GM12891 (cell line): ENCODE measurements at regions not wholly inside any gene's neighbourhood (a gene's known extent, or its start where the extent isn't known, plus 50 kb on each side); places are given as distances from the start of the nearest gene placed in this dataset.

ENCODE experiments used
- DNase-seq: peaks from one replicate; pipeline ENCODE4 v3.0.0; 2011; ENCODE audit warnings: low spot score; ENCODE audit not compliant: insufficient read length
- FAIRE-seq: peaks from 2 replicates; lab custom pipeline; 2011; peaks lifted over from hg19 to GRCh38; lab: Jason Lieb, UNC
- PAX5 ChIP-seq: IDR thresholded peaks from 2 replicates; pipeline ENCODE4 v1.6.1; 2011; ENCODE audit warnings: low read length, moderate library complexity, mild to moderate bottlenecking; ENCODE audit not compliant: insufficient read depth, severe bottlenecking
- POLR2A ChIP-seq: IDR thresholded peaks from 2 replicates; pipeline ENCODE4 v1.6.1; 2011; ENCODE audit warnings: low read depth, low read length, control low read depth
- POLR2AphosphoS5 ChIP-seq: IDR thresholded peaks from 2 replicates; pipeline ENCODE4 v1.6.1; 2011; ENCODE audit warnings: low read depth, low read length, control low read depth
- POU2F2 ChIP-seq: IDR thresholded peaks from 2 replicates; pipeline ENCODE4 v1.6.1; 2011; ENCODE audit warnings: low read depth, mild to moderate bottlenecking, control low read depth, low read length, moderate library complexity
- SPI1 ChIP-seq: IDR thresholded peaks from 2 replicates; pipeline ENCODE4 v1.6.1; 2011; ENCODE audit warnings: low read depth, low read length, control low read depth
- TAF1 ChIP-seq: IDR thresholded peaks from 2 replicates; pipeline ENCODE4 v1.6.1; 2011; ENCODE audit warnings: low read depth, low read length, control low read depth

DNA sequence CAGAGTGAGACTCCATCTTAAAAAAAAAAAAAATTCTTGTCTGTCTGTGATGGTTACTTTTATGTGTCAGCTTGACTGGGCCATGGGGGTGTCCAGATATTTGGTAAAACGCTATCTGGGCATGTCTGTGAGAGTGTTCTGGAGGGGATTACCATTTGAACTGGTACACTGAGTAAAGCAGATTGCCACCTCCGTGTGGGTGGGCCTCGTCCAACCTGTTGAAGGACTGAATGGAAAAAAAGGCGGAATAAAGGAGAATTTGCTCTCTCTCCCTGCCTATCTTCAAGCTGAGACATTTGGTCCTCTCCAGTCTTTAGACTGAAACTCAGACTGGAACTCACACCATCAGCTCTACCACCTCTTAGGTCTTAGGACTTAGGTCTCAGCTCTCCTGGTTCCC is 82.8 kb downstream of the MIS18A start:
- FAIRE-seq (no peak), DNase-seq (no peak)
- TF ChIP-seq POU2F2 (no peak), POLR2A (no peak), POLR2AphosphoS5 (no peak), SPI1 (no peak), PAX5 (no peak), TAF1 (no peak)

DNA sequence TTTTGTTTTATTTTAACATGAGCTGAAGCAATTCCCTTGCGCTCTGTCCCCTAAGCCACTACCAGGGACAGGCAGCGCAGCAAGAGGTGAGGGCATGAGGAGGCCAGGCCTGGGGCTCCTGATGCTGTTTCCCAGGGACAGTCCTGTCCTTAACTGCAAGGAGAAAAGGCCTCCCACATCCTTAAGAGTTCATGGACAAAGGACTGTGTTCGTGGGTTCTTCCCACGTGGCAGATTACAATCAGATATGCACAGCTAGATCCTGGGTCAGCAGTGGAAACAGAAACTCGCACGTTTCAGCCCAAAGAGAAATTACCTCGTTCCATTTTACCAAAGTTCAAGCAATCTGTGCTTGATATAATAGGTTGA is 85.8 kb downstream of the MIS18A start:
- FAIRE-seq: no peak
- no peak for TF ChIP-seq SPI1
- TF ChIP-seq POLR2A: no peak
- TF ChIP-seq TAF1: no peak
- no peak for TF ChIP-seq POU2F2
- TF ChIP-seq POLR2AphosphoS5: no peak
- no peak for TF ChIP-seq PAX5
- DNase-seq: no peak

DNA sequence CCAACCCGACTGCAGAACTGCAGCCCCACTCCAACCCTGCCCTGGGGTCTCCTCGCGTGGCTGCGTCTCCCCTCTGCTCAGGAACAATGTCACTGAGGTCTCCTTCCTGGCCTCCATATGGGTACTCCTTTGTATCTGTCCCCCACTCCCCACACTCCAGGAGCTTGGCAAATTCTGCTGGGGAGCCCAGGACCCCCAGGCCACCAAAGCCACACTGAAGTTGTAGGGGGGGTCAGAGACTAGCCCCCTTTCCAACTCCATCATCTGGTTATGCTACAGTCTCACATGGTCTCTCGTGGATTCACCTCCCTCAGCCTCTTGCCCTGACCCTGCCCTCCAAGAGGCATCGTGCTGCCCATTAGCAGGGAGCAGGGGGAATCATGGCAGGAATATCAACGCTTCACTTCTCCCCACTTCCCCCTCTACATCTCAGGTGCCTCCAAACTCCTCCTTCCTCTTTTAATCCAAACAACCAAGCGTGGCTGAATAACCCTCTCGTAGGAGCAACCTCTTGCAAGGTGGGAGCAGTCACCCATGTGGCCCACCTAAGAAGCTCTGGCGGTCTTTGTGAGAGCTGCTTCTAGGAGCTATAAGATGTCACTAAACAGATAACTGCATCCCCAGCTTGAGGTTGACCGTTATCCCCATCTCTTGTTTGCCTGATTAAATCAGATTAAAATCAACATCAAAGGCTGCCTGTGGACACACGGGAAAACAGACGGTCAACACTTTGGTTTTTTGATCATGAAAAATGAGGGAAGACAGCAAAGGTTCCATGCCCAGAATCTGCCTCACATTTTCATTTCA is 86.4 kb downstream of the MIS18A start:
- TF ChIP-seq POLR2A (no peak), SPI1 (no peak), POU2F2 (no peak), POLR2AphosphoS5 (no peak), PAX5 (no peak), TAF1 (no peak)
- FAIRE-seq: no peak
- DNase-seq: no peak

DNA sequence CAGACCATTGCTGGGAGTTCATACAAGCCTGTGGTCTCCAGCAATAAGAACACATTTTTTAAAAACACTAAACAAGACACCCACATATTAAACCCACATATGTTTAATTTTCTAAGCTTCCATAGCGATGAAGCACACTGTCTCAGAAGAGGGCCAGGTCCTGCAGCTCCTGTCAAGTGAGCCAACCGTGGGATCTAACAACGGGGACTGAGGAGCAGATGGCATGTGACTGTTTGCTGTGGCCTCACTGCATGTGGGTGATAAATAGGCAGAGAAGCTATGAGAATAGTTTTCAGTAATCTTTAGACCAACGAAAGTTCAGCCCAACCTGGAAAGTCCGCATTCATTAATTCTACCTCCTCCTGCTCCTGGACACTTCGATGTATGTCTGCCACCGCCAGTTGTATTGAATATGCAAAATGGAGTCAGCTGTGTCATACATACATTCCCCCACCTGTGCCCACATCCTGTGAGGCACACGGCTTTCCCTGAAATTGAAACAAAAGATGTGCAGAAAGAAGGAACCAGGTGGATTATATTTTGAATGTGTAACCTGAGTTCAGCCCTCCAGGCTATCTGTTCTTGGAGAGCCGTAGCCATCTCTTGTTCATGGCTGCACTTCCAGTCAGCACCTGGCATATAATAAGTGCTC is 88.2 kb downstream of the MIS18A start:
- no peak for TF ChIP-seq POLR2AphosphoS5
- FAIRE-seq (no peak), DNase-seq (no peak)

DNA sequence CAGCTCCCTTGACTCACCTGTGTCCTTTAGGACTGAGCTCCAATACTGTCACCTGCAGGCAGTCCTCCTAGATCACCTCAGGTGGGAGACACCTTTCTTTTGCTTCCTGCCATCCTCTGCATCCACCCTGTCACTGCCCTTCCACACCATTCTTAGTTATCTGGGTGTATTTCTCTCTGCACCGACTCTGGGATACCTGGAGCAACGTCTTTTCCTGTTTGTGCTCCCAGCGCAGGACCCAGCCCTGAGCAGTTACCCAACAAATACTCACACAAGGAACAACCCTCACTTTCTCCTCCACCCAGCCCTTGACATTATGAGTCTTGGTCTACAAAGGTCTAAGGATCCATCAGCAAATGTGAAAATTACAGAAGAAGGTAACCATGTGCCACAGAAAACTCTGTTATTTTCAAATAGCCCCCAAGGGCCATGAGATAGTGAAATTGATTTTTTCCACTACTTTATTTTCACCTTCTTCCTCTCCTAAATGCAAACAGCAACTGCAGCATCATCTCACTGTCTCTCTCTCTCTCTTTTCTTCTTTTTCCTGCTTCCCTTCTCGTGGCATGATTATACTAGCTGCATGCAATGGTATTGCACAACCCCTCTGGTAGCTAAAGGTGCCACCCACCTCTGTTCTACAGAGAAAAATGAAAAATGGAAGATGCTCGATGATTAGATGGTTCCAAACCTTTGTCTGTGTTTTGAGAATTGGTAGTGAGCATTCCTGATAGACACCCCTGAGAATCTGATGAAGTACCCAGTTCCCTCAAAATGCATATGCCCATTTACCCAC is 89.0 kb downstream of the MIS18A start:
- FAIRE-seq (no peak), DNase-seq (no peak)
- TF ChIP-seq POLR2AphosphoS5 (no peak), SPI1 (no peak), POU2F2 (no peak), TAF1 (no peak), POLR2A (no peak), PAX5 (no peak)

DNA sequence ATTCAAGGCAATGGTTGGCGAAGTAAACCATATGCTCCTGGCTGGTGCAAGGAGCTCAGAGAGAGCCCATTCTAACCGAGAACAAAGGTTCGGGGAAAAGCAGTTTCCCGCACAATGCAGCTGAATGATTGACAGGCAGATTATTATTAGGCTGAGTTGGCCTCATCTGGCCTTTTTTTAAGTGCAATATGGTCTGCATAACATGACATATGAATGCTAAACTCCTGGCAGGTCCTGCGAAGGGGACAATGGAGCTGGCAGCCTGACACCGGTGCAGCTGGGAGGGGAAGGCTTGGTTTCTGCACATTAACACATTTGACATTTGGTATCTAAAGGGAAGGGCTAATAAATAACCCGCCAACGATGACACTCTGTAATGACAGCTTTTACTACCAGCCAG is 92.0 kb downstream of the MIS18A start:
- DNase-seq (no peak), FAIRE-seq (no peak)
- TF ChIP-seq POLR2A (no peak), PAX5 (no peak), POU2F2 (no peak), SPI1 (no peak), TAF1 (no peak), POLR2AphosphoS5 (no peak)

DNA sequence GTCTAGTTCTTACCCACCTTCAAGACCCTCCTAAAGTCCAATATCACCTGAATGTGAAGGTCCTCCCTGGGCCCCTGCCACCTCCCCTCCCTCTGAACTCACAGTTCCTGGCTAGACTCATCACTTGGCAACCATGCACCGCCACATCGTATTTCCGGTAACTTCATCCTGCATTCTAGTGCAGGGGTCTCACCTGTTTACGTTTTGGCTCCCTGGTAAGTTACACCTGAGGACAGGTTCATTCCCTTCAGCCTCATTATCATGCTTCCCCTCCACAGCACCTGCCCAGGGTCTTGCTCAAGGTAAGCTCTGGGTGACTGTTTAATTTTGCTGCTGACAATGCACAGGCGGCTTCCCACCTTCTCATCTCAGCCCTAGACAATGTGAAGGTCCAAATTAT is 93.1 kb downstream of the MIS18A start:
- no peak for DNase-seq
- no peak for TF ChIP-seq PAX5
- no peak for TF ChIP-seq POU2F2
- no peak for TF ChIP-seq POLR2AphosphoS5
- no peak for TF ChIP-seq TAF1
- TF ChIP-seq SPI1: no peak
- no peak for TF ChIP-seq POLR2A
- no peak for FAIRE-seq

DNA sequence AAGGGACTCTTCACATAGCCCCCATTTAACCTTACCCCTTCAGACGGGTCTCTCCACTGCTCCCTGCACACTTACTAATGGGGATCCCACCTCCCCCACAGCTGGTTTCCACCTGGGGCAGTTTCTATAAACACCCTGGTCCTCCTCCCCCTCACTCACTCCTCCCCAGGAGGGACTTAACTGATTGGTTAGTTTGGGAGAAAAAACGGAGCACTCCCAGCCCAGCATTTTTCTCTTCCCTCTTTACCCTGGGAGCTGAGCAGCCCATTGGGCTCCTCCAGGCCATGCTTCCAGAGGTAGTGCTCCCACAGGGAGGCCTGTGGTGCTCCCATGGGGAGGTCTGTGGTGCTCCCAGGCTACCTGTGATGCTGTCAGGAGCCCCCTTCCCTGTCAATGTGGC is 93.7 kb downstream of the MIS18A start:
- DNase-seq (no peak), FAIRE-seq (no peak)
- TF ChIP-seq TAF1 (no peak), SPI1 (no peak), POLR2AphosphoS5 (no peak), POU2F2 (no peak), POLR2A (no peak), PAX5 (no peak)

DNA sequence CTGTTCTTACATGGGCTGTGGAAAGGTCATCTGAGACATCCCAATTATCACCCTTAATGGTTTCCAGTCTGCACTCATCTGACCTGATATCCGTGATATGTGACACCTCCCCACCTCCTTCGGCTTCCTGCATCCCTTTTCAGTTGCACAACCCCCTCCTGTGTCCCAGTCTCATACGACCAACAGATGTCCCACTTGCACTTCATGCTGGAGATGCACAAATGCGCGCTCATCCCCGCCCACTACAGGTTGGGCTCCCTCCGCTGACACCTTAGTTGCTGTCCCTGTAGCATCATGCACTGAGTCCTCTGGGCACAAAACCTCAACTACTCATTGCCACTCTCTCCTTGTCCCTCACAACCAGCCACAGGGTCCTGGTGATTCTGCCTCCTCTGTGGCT is 94.4 kb downstream of the MIS18A start:
- no peak for TF ChIP-seq TAF1
- no peak for FAIRE-seq
- DNase-seq: no peak

DNA sequence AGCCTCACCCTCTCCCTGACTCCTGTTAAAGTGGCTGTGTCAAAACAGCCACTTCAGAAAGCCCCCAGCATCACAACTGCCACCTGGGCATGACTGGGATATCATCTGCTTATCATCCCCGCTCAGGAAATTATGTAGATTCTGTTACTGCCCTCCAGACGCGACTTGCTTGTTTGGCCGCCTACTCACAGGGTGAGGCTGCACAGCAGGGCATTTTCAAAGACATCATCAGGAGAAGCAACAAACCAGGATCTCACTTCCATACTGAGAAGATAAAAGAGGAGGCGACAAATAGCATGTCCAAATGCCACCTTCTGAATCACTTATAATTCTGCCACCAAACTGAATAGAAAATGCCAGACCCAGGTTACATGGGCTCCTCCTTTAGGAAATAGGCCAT is 94.8 kb downstream of the MIS18A start:
- FAIRE-seq (no peak), DNase-seq (no peak)
- TF ChIP-seq PAX5 (no peak), SPI1 (no peak), POLR2A (no peak), TAF1 (no peak), POU2F2 (no peak), POLR2AphosphoS5 (no peak)
